ENCODE measurements at regions not wholly inside any gene's neighbourhood (a gene's known extent, or its start where the extent isn't known, plus 50 kb on each side); places are given as distances from the start of the nearest gene placed in this dataset.

- DNase-seq (ENCODE audit: low read depth, low spot score), result no peak
- no peak overlapping the region for H3K27ac ChIP-seq
Observed at GRCh38 chr21:43364261-43364510, 62.7 kb downstream of the SIK1 start.

- no peak for DNase-seq (ENCODE audit: low read depth, low spot score)
- H3K27ac ChIP-seq, result no peak overlapping the region
Observed at GRCh38 chr21:43363506-43364260, 63.2 kb downstream of the SIK1 start.

GRCh38 chr21:43362915-43363314 is 64.0 kb downstream of the SIK1 start:
- H3K27ac ChIP-seq, result peak overlapping the region; percentile 93
- DNase-seq (ENCODE audit: low read depth, low spot score), result no peak

- DNase-seq (ENCODE audit: low read depth, low spot score), result no peak
- peak overlapping the region; percentile 93 for H3K27ac ChIP-seq
Observed at GRCh38 chr21:43362321-43362791, 64.6 kb downstream of the SIK1 start.

- peak; percentile 76 for DNase-seq (ENCODE audit: low read depth, low spot score)
- H3K27ac ChIP-seq, result peak overlapping the region; percentile 93
Observed at GRCh38 chr21:43361493-43362296, 65.2 kb downstream of the SIK1 start.

- no peak for DNase-seq (ENCODE audit: low read depth, low spot score)
- peak overlapping the region; percentile 93 for H3K27ac ChIP-seq
Observed at GRCh38 chr21:43361127-43361492, 65.8 kb downstream of the SIK1 start.

GRCh38 chr21:43360441-43361126 is 66.3 kb downstream of the SIK1 start:
- DNase-seq (ENCODE audit: low read depth, low spot score), result no peak
- H3K27ac ChIP-seq, result peak overlapping the region; percentile 93

GRCh38 chr21:43358940-43359822 is 67.8 kb downstream of the SIK1 start:
- H3K27ac ChIP-seq, result no peak overlapping the region
- no peak for DNase-seq (ENCODE audit: low read depth, low spot score)

- DNase-seq (ENCODE audit: low read depth, low spot score), result no peak
- no peak overlapping the region for H3K27ac ChIP-seq
Observed at GRCh38 chr21:43357715-43358430, 69.1 kb downstream of the SIK1 start.

GRCh38 chr21:43355925-43356289 is 71.0 kb downstream of the SIK1 start:
- no peak overlapping the region for H3K27ac ChIP-seq
- no peak for DNase-seq (ENCODE audit: low read depth, low spot score)

- no peak overlapping the region for H3K27ac ChIP-seq
- DNase-seq (ENCODE audit: low read depth, low spot score), result no peak
Observed at GRCh38 chr21:43355266-43355924, 71.5 kb downstream of the SIK1 start.

GRCh38 chr21:43354666-43355065 is 72.3 kb downstream of the SIK1 start:
- H3K27ac ChIP-seq, result no peak overlapping the region
- DNase-seq (ENCODE audit: low read depth, low spot score), result no peak

GRCh38 chr21:43354026-43354420 is 72.9 kb downstream of the SIK1 start:
- H3K27ac ChIP-seq, result no peak overlapping the region
- DNase-seq (ENCODE audit: low read depth, low spot score), result no peak

GRCh38 chr21:43353282-43354025 is 73.5 kb downstream of the SIK1 start:
- H3K27ac ChIP-seq, result no peak overlapping the region
- no peak for DNase-seq (ENCODE audit: low read depth, low spot score)

- DNase-seq (ENCODE audit: low read depth, low spot score), result no peak
- no peak overlapping the region for H3K27ac ChIP-seq
Observed at GRCh38 chr21:43352568-43353281, 74.2 kb downstream of the SIK1 start.

GRCh38 chr21:43352154-43352537 is 74.8 kb downstream of the SIK1 start:
- H3K27ac ChIP-seq, result no peak overlapping the region

GRCh38 chr21:43351501-43352153 is 75.3 kb downstream of the SIK1 start:
- no peak overlapping the region for H3K27ac ChIP-seq

More at GRCh38 chr21:43352154-43352537, 74.8 kb downstream of the SIK1 start:
- DNase-seq (ENCODE audit: low read depth, low spot score), result no peak

More at GRCh38 chr21:43351501-43352153, 75.3 kb downstream of the SIK1 start:
- DNase-seq (ENCODE audit: low read depth, low spot score), result no peak

Measured in epithelial cell of prostate (primary cell).